ENCODE measurements at regions not wholly inside any gene's neighbourhood (a gene's known extent, or its start where the extent isn't known, plus 50 kb on each side); places are given as distances from the start of the nearest gene placed in this dataset.

- Histone ChIP-seq H3K9me3 (ENCODE audit: control insufficient read depth in 2 of 2, low read length in 2 of 2) (no peaks in the 10 kb centered on the region), H3K27me3 (ENCODE audit: control insufficient read depth, insufficient read depth, low read length) (no peaks in the 10 kb centered on the region), H3K4me1 (ENCODE audit: control insufficient read depth, insufficient read depth, low read length, poor library complexity, severe bottlenecking) (no peaks in the 10 kb centered on the region), H3K4me3 (ENCODE audit: low read depth, low read length) (no peak overlapping the region), H3K36me3 (ENCODE audit: control insufficient read depth, insufficient read depth, low read length) (no peaks in the 10 kb centered on the region), H3K27ac (ENCODE audit: insufficient read depth, low read length, poor library complexity, severe bottlenecking) (no peak overlapping the region)
- Mint-ChIP-seq H3K36me3 (no peaks in the 10 kb centered on the region), H3K27me3 (no peaks in the 10 kb centered on the region), H3K4me3 (no peak overlapping the region), H3K27ac (no peak overlapping the region), H3K4me1 (no peaks in the 10 kb centered on the region), H3K9me3 (peaks cover 0 to 10% (median 3%) of the 10 kb centered on the region in 7 donors)
- no peak for DNase-seq
- ATAC-seq (ENCODE audit: low read depth in 2 of 2): no peak
These were observed 1166.7 kb downstream of the EFNB2 start for GRCh38 chr13:105368781-105369180.

GRCh38 chr13:105365831-105366230 is 1169.6 kb downstream of the EFNB2 start:
- no peak for ATAC-seq (ENCODE audit: low read depth in 2 of 2)
- Mint-ChIP-seq H3K4me3 (no peak overlapping the region), H3K36me3 (no peaks in the 10 kb centered on the region), H3K9me3 (peaks cover 0 to 3% (median 0%) of the 10 kb centered on the region in 7 donors), H3K27me3 (no peaks in the 10 kb centered on the region), H3K27ac (no peak overlapping the region), H3K4me1 (no peaks in the 10 kb centered on the region)
- Histone ChIP-seq H3K4me3 (ENCODE audit: low read depth, low read length) (no peak overlapping the region), H3K36me3 (ENCODE audit: control insufficient read depth, insufficient read depth, low read length) (no peaks in the 10 kb centered on the region), H3K4me1 (ENCODE audit: control insufficient read depth, insufficient read depth, low read length, poor library complexity, severe bottlenecking) (no peaks in the 10 kb centered on the region), H3K27ac (ENCODE audit: insufficient read depth, low read length, poor library complexity, severe bottlenecking) (no peak overlapping the region), H3K9me3 (ENCODE audit: control insufficient read depth in 2 of 2, low read length in 2 of 2) (no peaks in the 10 kb centered on the region), H3K27me3 (ENCODE audit: control insufficient read depth, insufficient read depth, low read length) (no peaks in the 10 kb centered on the region)
- no peak for DNase-seq

GRCh38 chr13:105365021-105365550 is 1170.4 kb downstream of the EFNB2 start:
- Histone ChIP-seq H3K27ac (ENCODE audit: insufficient read depth, low read length, poor library complexity, severe bottlenecking) (no peak overlapping the region), H3K9me3 (ENCODE audit: control insufficient read depth in 2 of 2, low read length in 2 of 2) (no peaks in the 10 kb centered on the region), H3K4me3 (ENCODE audit: low read depth, low read length) (no peak overlapping the region), H3K27me3 (ENCODE audit: control insufficient read depth, insufficient read depth, low read length) (no peaks in the 10 kb centered on the region), H3K4me1 (ENCODE audit: control insufficient read depth, insufficient read depth, low read length, poor library complexity, severe bottlenecking) (no peaks in the 10 kb centered on the region), H3K36me3 (ENCODE audit: control insufficient read depth, insufficient read depth, low read length) (no peaks in the 10 kb centered on the region)
- ATAC-seq (ENCODE audit: low read depth in 2 of 2) (no peak), DNase-seq (no peak)
- Mint-ChIP-seq H3K27ac (no peak overlapping the region), H3K9me3 (peaks cover 0 to 3% (median 0%) of the 10 kb centered on the region in 7 donors), H3K4me3 (no peak overlapping the region), H3K4me1 (no peaks in the 10 kb centered on the region), H3K36me3 (no peaks in the 10 kb centered on the region), H3K27me3 (no peaks in the 10 kb centered on the region)

- Histone ChIP-seq H3K4me1 (ENCODE audit: control insufficient read depth, insufficient read depth, low read length, poor library complexity, severe bottlenecking) (no peaks in the 10 kb centered on the region), H3K27me3 (ENCODE audit: control insufficient read depth, insufficient read depth, low read length) (no peaks in the 10 kb centered on the region), H3K4me3 (ENCODE audit: low read depth, low read length) (no peak overlapping the region), H3K27ac (ENCODE audit: insufficient read depth, low read length, poor library complexity, severe bottlenecking) (no peak overlapping the region), H3K36me3 (ENCODE audit: control insufficient read depth, insufficient read depth, low read length) (no peaks in the 10 kb centered on the region), H3K9me3 (ENCODE audit: control insufficient read depth in 2 of 2, low read length in 2 of 2) (no peaks in the 10 kb centered on the region)
- DNase-seq (no peak), ATAC-seq (ENCODE audit: low read depth in 2 of 2) (no peak)
- Mint-ChIP-seq H3K4me3 (no peak overlapping the region), H3K4me1 (no peaks in the 10 kb centered on the region), H3K27ac (no peak overlapping the region), H3K9me3 (peaks cover 0 to 3% (median 0%) of the 10 kb centered on the region in 7 donors), H3K27me3 (no peaks in the 10 kb centered on the region), H3K36me3 (no peaks in the 10 kb centered on the region)
These were observed 1171.3 kb downstream of the EFNB2 start for GRCh38 chr13:105364191-105364590.

GRCh38 chr13:105363261-105364190 is 1171.9 kb downstream of the EFNB2 start:
- H3K9me3 Mint-ChIP-seq: peaks cover 0 to 3% (median 0%) of the 10 kb centered on the region in 7 donors
- DNase-seq (no peak), ATAC-seq (ENCODE audit: low read depth in 2 of 2) (no peak)
- H3K4me3 Mint-ChIP-seq: no peak overlapping the region
- no peak overlapping the region for H3K27ac Mint-ChIP-seq
- Histone ChIP-seq H3K36me3 (ENCODE audit: control insufficient read depth, insufficient read depth, low read length) (no peaks in the 10 kb centered on the region), H3K4me1 (ENCODE audit: control insufficient read depth, insufficient read depth, low read length, poor library complexity, severe bottlenecking) (no peaks in the 10 kb centered on the region), H3K4me3 (ENCODE audit: low read depth, low read length) (no peak overlapping the region), H3K27ac (ENCODE audit: insufficient read depth, low read length, poor library complexity, severe bottlenecking) (no peak overlapping the region), H3K27me3 (ENCODE audit: control insufficient read depth, insufficient read depth, low read length) (no peaks in the 10 kb centered on the region), H3K9me3 (ENCODE audit: control insufficient read depth in 2 of 2, low read length in 2 of 2) (no peaks in the 10 kb centered on the region)
- no peaks in the 10 kb centered on the region for H3K36me3 Mint-ChIP-seq
- H3K27me3 Mint-ChIP-seq: no peaks in the 10 kb centered on the region
- no peaks in the 10 kb centered on the region for H3K4me1 Mint-ChIP-seq

GRCh38 chr13:105353654-105354053 is 1181.8 kb downstream of the EFNB2 start:
- no peaks in the 10 kb centered on the region for H3K27me3 ChIP-seq (ENCODE audit: control insufficient read depth, insufficient read depth, low read length)
- no peaks in the 10 kb centered on the region for H3K36me3 ChIP-seq (ENCODE audit: control insufficient read depth, insufficient read depth, low read length)
- ATAC-seq (ENCODE audit: low read depth in 2 of 2) (no peak), DNase-seq (no peak)
- H3K9me3 Mint-ChIP-seq: peaks cover 0 to 9% (median 3%) of the 10 kb centered on the region in 7 donors
- H3K27ac ChIP-seq (ENCODE audit: insufficient read depth, low read length, poor library complexity, severe bottlenecking): no peak overlapping the region
- no peaks in the 10 kb centered on the region for H3K4me1 ChIP-seq (ENCODE audit: control insufficient read depth, insufficient read depth, low read length, poor library complexity, severe bottlenecking)
- H3K27me3 Mint-ChIP-seq: no peaks in the 10 kb centered on the region
- no peaks in the 10 kb centered on the region for H3K4me1 Mint-ChIP-seq
- H3K4me3 Mint-ChIP-seq: no peak overlapping the region
- H3K36me3 Mint-ChIP-seq: no peaks in the 10 kb centered on the region
- H3K4me3 ChIP-seq (ENCODE audit: low read depth, low read length): no peak overlapping the region
- no peak overlapping the region for H3K27ac Mint-ChIP-seq
- no peaks in the 10 kb centered on the region for H3K9me3 ChIP-seq (ENCODE audit: control insufficient read depth in 2 of 2, low read length in 2 of 2)

- H3K9me3 Mint-ChIP-seq: peaks cover 0 to 5% (median 1%) of the 10 kb centered on the region in 7 donors
- Histone ChIP-seq H3K4me1 (ENCODE audit: control insufficient read depth, insufficient read depth, low read length, poor library complexity, severe bottlenecking) (no peaks in the 10 kb centered on the region), H3K27me3 (ENCODE audit: control insufficient read depth, insufficient read depth, low read length) (no peaks in the 10 kb centered on the region), H3K9me3 (ENCODE audit: control insufficient read depth in 2 of 2, low read length in 2 of 2) (no peaks in the 10 kb centered on the region), H3K36me3 (ENCODE audit: control insufficient read depth, insufficient read depth, low read length) (no peaks in the 10 kb centered on the region), H3K4me3 (ENCODE audit: low read depth, low read length) (no peak overlapping the region), H3K27ac (ENCODE audit: insufficient read depth, low read length, poor library complexity, severe bottlenecking) (no peak overlapping the region)
- no peaks in the 10 kb centered on the region for H3K36me3 Mint-ChIP-seq
- DNase-seq (no peak), ATAC-seq (ENCODE audit: low read depth in 2 of 2) (no peak)
- no peak overlapping the region for H3K4me3 Mint-ChIP-seq
- no peaks in the 10 kb centered on the region for H3K27me3 Mint-ChIP-seq
- H3K4me1 Mint-ChIP-seq: no peaks in the 10 kb centered on the region
- no peak overlapping the region for H3K27ac Mint-ChIP-seq
These were observed 1186.3 kb downstream of the EFNB2 start for GRCh38 chr13:105349082-105349723.

Measured in CD4-positive, CD25-positive, alpha-beta regulatory T cell (primary cell).